Hepatocyte (in vitro differentiated cells): ENCODE measurements at regions not wholly inside any gene's neighbourhood (a gene's known extent, or its start where the extent isn't known, plus 50 kb on each side); places are given as distances from the start of the nearest gene placed in this dataset.

Experiments used
- DNase-seq: peaks from one replicate; pipeline ENCODE4 v3.0.0-alpha.2; 2016; ENCODE audit warnings: low spot score
- H2AFZ ChIP-seq: fragments of 200-600 bp; sonication (generic); 2 replicates; pipeline ENCODE4 v1.6.0; 2016; ENCODE audit warnings: antibody characterized with exemption, mild to moderate bottlenecking
- H3K27ac ChIP-seq: fragments of 200-600 bp; sonication (generic); 2 replicates; pipeline ENCODE4 v1.5.1; 2016; ENCODE audit warnings: mild to moderate bottlenecking
- H3K27me3 ChIP-seq: fragments of 200-600 bp; sonication (generic); 2 replicates; pipeline ENCODE4 v1.6.1; 2016
- H3K36me3 ChIP-seq: fragments of 200-600 bp; sonication (generic); replicated peaks from 2 replicates; pipeline ENCODE4 v1.5.1; 2016; ENCODE audit warnings: low read depth; ENCODE audit not compliant: insufficient read depth
- H3K4me1 ChIP-seq: fragments of 200-600 bp; sonication (generic); 2 replicates; pipeline ENCODE4 v1.5.1; 2016; ENCODE audit warnings: mild to moderate bottlenecking, moderate library complexity; ENCODE audit not compliant: insufficient read depth
- H3K4me2 ChIP-seq: fragments of 200-600 bp; sonication (generic); 2 replicates; pipeline ENCODE4 v1.6.0; 2016
- H3K4me3 ChIP-seq: fragments of 200-600 bp; sonication (generic); 2 replicates; pipeline ENCODE4 v1.5.1; 2016; ENCODE audit warnings: mild to moderate bottlenecking
- H3K79me2 ChIP-seq: fragments of 200-600 bp; sonication (generic); 2 replicates; pipeline ENCODE4 v1.6.0; 2017; ENCODE audit warnings: mild to moderate bottlenecking
- H3K9me2 ChIP-seq: fragments of 200-600 bp; sonication (generic); replicated peaks from 2 replicates; pipeline ENCODE4 v1.6.0; 2017; ENCODE audit warnings: mild to moderate bottlenecking; ENCODE audit not compliant: insufficient read depth
- H3K9me3 ChIP-seq: fragments of 200-600 bp; sonication (generic); 2 replicates; pipeline ENCODE4 v1.5.1; 2016; ENCODE audit warnings: low read depth, mild to moderate bottlenecking
- H4K20me1 ChIP-seq: fragments of 200-600 bp; sonication (generic); 2 replicates; pipeline ENCODE4 v1.6.0; 2016; ENCODE audit warnings: mild to moderate bottlenecking; ENCODE audit not compliant: insufficient read depth, poor library complexity, severe bottlenecking
- CTCF ChIP-seq: fragments of 200-600 bp; sonication (generic); IDR thresholded peaks from 2 replicates; pipeline ENCODE4 v1.5.1; 2016; ENCODE audit warnings: antibody characterized with exemption, mild to moderate bottlenecking; ENCODE audit not compliant: poor library complexity
- EZH2 ChIP-seq: fragments of 200-600 bp; sonication (generic); IDR thresholded peaks from 2 replicates; pipeline ENCODE4 v1.6.1; 2016; ENCODE audit warnings: antibody characterized with exemption, mild to moderate bottlenecking, borderline replicate concordance
- EZH2phosphoT487 ChIP-seq: fragments of 200-600 bp; sonication (generic); IDR thresholded peaks from one replicate; pipeline ENCODE4 v1.6.1; 2018; ENCODE audit warnings: antibody characterized with exemption, mild to moderate bottlenecking, low read depth, moderate library complexity; ENCODE audit not compliant: unreplicated experiment, severe bottlenecking
- WGBS: methylation state at CpG from one replicate; pipeline ENCODE4 v1.1.6; 2016; ENCODE audit warnings: low lambda C conversion rate; ENCODE audit errors: missing lambda C conversion rate; 5-methylcytosine and 5-hydroxymethylcytosine counted together

GRCh38 chr5:116652903-116653302 is 78.3 kb upstream of the SEMA6A start:
- Histone ChIP-seq H3K9me3 (no peaks in the 10 kb centered on the region), H3K4me1 (peaks cover 7% of the 10 kb centered on the region)
- TF ChIP-seq CTCF = no peak
- no peak for TF ChIP-seq EZH2phosphoT487
- TF ChIP-seq EZH2 = no peak

GRCh38 chr5:116652196-116652729 is 77.6 kb upstream of the SEMA6A start:
- H3K9me2 ChIP-seq = no peaks in the 10 kb centered on the region
- no peaks in the 10 kb centered on the region for H3K9me3 ChIP-seq
- peak overlapping the region; percentile 17 for H3K27ac ChIP-seq
- peak; percentile 63 for DNase-seq
- H3K27me3 ChIP-seq = no peaks in the 10 kb centered on the region
- H3K4me1 ChIP-seq = peaks cover 7% of the 10 kb centered on the region
- WGBS = 18% methylated on average over 7 of the region's 7 CpGs
- H3K79me2 ChIP-seq = no peaks in the 10 kb centered on the region
- H3K36me3 ChIP-seq = no peaks in the 10 kb centered on the region
- peak overlapping the region; percentile 42 for H3K4me2 ChIP-seq
- no peak overlapping the region for H3K4me3 ChIP-seq
- TF ChIP-seq CTCF (no peak), EZH2 (no peak), EZH2phosphoT487 (no peak)
- no peak overlapping the region for H2AFZ ChIP-seq
- H4K20me1 ChIP-seq = no peaks in the 10 kb centered on the region

More at GRCh38 chr5:116652903-116653302, 78.3 kb upstream of the SEMA6A start:
- H3K27ac ChIP-seq = peak overlapping the region; percentile 17
- no peaks in the 10 kb centered on the region for H4K20me1 ChIP-seq
- H3K79me2 ChIP-seq = no peaks in the 10 kb centered on the region
- H3K4me2 ChIP-seq = peak overlapping the region; percentile 42
- H3K27me3 ChIP-seq = no peaks in the 10 kb centered on the region
- WGBS = 39% methylated on average over 3 of the region's 3 CpGs
- DNase-seq = no peak
- H3K9me2 ChIP-seq = no peaks in the 10 kb centered on the region
- no peaks in the 10 kb centered on the region for H3K36me3 ChIP-seq
- H2AFZ ChIP-seq = no peak overlapping the region
- no peak overlapping the region for H3K4me3 ChIP-seq

GRCh38 chr5:116651653-116652052 is 77.0 kb upstream of the SEMA6A start:
- Histone ChIP-seq H3K36me3 (no peaks in the 10 kb centered on the region), H3K27me3 (no peaks in the 10 kb centered on the region), H2AFZ (no peak overlapping the region), H3K9me3 (no peaks in the 10 kb centered on the region), H4K20me1 (no peaks in the 10 kb centered on the region), H3K4me2 (peak overlapping the region; percentile 42), H3K27ac (no peak overlapping the region), H3K9me2 (no peaks in the 10 kb centered on the region), H3K4me1 (peaks cover 7% of the 10 kb centered on the region), H3K4me3 (no peak overlapping the region), H3K79me2 (no peaks in the 10 kb centered on the region)
- WGBS = 71% methylated on average over 3 of the region's 3 CpGs
- TF ChIP-seq EZH2 (no peak), CTCF (no peak), EZH2phosphoT487 (no peak)
- DNase-seq = no peak
